Hematopoietic multipotent progenitor cell treated with erythropoietin and hydrocortisone succinate and interleukin-3 and kit ligand, for 4 days (in vitro differentiated cells): ENCODE measurements at regions not wholly inside any gene's neighbourhood (a gene's known extent, or its start where the extent isn't known, plus 50 kb on each side); places are given as distances from the start of the nearest gene placed in this dataset.
A peak's percentile ranks its signal among the peaks of the same experiment; 100 is the strongest.

Experiments used
- DNase-seq: peaks from one replicate; pipeline ENCODE4 v3.0.0-alpha.2; 2015

DNA sequence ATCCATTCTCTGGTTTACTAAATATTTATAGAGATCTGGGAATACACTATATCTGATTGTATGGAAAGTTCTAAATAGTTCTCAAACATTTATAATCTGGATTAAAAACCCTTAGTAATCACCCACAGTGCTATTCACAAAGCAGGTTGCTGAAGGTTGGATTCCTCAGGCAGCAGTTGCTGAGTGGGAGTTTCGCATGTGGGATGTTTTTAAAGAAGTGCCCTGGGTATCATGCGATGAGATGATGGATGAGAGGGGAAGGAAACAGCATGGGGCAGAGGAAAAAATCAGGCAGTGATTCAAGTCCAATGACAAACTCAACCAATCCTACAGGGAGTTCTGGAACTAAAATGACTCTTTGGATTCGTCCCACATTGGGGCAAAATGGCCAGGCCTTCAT lies 85.3 kb upstream of the GALNT2 start:
- DNase-seq: no peak

DNA sequence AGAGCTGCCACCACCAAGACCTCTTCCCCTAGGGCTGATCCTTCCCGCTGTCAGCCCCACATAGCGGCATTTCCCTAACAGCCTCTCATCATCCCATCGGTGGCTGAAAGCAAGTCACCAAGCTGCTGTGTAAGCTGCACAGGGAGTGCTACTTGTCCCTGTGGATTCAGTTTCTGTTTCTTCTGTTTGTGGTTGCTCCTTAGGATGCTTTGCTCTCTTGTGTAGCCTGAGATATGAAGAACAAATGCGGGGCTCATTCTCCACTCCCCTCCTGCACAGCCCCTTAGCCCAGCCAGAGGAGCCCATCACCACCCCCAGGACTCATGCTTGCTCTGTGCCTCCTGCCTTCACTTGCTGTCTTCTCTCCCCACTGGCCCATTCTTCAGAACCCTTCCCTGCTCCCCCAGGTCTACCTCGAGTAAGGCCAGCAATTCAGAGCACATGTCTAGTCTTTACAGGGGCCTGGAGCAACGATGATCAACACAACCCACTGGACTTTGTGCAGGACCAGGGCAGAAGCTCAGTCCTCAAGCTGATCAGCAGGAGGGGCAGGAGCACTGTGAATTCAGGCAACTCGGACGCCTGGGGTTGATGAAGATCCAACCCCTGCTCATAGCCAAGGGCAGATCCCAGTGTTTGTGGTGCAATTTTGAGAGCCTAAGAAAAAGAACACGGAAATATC lies 82.6 kb upstream of the GALNT2 start:
- DNase-seq: no peak

DNA sequence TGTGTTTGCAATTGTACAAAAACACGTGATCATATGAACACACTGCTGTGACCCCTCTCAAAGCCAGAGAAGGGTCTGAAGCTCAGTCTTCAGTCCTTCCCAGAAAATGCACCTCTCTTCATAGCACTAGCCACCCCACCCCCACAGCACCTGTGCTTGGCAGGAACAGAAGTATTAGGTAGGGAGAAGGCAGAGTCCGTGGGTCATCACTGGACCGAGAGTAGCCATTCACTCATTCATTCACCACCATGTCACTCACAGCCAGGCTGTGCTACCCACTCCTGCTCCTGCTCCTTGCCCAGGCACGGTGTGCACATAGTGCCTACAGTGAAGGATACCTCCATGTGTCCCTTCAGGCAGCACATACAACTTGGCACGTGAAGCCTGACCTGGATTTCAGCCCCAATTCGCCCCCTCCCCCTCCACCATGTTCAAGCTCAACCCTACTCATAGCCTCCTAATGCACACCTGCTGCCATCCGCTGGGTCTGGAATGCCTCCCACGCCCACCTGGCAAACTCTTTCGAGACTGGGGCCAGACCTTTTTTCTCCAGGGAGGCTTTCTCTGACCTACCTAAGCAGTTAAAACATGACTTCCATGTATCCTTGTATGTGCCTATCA lies 81.9 kb upstream of the GALNT2 start:
- no peak for DNase-seq

DNA sequence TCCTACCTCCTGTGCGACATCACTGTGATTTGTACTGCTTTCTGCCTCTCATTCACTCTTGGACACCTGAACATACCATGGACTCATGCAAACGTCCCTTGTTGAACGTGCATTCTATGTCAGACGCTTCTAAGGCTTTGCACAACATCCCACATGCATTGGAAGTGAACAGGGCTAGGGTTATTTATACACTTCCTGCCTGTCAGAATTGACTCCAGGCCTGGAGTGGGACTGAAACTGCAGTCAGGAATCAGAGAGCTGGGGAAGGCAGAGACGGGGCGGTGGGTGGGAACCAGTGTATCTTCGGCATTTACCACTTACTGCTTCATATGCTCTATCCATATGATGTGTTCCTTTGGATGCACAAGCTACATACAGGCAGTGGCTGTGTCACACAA lies 81.4 kb upstream of the GALNT2 start:
- DNase-seq: no peak

DNA sequence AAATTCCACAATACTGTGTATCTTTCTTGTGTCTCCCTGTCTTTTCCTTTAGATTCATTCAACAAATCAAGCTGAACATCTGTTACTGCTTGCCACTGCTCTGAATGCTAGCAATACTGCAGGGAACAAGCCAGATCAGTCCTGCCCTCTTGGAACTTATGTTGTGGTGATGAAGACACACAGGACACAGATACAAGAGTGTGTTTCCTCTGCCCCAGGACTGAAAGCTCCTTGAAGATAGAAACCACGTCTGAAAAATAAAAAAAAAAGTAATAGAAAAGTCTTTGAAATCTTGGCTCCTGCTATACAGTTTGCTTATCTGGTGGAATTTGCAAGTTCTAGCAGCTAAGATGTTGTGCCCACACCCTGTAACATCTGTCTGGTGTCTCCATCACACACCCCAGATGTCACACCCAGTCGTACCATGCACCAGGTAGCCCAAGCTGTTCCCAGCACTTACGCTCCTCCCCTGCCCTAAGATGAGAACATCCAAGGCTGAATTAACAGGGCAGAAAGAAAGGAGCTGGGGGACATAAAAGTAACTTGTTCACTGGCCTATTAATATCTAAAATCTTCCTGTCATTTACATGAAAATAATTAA lies 80.2 kb upstream of the GALNT2 start:
- DNase-seq: peak; percentile 27

DNA sequence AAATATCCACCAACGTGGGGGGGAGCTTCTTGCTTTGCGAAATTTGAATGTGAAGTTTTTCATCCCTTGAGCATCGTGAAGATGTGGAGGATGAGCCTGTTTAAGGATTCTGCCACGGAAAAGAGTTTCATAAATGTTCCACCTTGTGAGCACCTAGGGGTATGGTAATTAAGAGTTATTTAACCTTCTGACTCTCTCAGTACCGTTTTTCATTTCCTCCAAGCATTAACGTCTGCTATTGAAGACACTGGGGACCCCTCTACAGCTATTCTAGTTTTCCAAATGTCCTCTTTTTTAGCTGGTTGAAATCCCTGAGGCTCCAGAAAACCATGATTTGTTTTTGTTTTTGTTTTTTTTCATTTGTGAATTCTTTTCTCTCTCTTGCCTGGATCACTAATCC lies 79.1 kb upstream of the GALNT2 start:
- no peak for DNase-seq

DNA sequence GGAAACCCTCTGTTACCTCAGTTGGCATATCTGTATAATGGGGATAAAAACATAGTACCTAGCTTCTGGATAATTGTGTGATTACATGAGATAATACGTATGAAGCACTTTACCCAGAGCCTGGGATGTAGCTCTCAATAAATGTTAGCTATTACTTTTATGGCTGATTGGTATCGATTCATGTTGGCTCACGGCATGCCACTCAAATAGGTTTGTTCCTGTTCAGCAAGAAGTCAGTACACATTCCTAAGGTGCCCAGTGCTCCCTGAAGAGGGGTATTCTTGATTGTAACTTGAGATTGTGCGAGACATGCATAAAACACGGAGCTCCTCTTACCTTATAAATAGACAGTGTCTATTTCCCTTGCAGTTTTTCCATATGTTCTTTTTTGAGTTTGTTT lies 78.5 kb upstream of the GALNT2 start:
- no peak for DNase-seq

DNA sequence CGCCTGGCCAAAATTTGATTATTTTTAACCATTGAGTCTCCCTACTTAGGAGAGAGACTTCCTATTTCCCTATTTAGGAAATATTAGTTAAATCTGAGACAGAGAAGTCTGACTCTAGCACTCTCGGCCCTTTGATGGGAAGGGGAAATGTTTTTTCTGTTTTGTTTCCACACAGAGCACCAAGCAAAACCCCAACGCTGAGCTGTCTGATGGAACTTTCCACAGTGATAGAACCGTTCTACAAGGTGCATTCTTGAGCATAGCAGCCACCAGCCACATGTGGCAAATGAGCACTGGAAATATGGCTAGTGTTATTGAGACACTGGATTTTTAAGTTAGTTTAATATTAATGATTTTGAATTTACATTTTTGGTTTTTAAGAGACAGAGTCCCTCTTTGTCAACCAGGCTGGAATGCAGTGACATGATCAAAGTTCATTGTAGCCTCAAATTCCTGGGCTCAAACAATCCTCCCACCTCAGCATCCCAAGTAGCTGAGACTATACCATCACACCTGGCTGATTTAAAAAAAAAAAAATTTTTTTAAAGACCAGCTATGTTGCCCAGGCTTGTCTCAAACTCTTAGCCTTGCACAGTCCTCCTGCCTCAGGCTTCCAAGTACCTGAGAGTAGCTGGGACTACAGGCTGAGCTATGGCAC lies 77.3 kb upstream of the GALNT2 start:
- no peak for DNase-seq

DNA sequence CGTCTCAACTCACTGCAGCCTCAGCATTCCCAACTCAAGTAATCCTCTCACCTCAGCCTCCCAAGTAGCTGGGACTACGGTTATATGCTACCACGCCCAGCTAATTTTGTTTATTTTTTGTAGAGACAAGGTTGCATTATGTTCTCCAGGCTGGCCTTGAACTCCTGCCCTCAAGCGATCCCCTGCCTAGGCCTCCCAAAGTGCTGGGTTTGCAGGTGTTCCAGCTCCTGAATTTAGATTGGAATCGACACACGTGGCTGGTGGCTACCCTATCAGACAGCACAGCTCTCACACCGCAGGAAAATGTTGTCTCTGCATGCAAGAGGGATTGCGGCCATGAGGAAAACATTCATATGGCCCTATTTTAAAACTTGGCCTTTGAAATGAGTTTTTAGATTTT lies 76.7 kb upstream of the GALNT2 start:
- no peak for DNase-seq

DNA sequence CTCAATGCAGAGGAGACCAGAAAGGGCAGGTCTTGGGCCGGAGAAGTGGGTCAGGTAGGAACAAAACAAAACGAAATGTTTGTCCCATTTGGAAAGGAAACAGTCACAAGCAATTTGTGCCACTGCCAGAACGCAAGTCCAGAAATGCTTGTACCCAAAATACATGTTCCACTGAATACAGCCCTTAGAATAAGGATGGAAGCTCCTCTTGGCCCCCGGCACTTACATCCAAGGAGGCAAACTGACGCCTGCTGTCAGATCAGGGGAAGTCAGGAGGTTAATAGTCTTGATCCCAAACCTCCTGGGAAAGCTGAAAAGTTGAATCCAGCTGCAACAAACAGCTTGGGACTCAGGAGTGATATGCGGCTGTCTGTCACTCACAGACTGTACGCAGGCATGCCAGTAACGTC lies 75.9 kb upstream of the GALNT2 start:
- DNase-seq: no peak

DNA sequence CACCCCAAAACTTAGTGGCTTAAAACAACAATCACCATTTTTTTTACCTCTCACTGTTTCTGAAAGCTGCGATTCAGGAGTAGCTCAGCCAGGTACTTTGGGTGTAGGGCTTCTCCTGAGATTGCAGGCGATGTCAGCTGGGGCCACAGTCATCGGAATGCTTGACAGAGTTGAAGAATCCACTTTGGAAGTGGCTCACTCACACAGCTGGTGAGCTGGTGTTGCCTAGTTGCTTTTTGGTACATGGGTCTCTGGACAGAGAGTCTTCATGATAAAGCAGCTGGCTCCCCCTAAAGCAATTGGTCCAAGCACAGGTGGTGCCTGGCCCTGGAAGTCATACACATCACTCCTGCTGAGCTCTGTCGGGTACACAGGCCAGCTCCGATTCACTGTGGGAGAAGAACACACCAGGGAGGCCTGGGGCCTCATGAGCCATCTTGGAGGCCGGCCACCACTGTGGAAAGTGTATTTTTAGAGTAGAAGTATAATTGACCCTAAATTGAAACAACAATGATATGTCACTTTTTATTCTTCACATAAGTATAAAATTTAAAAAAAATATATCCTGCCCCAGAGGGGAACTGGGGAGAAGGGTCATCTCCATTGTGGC lies 75.2 kb upstream of the GALNT2 start:
- no peak for DNase-seq

DNA sequence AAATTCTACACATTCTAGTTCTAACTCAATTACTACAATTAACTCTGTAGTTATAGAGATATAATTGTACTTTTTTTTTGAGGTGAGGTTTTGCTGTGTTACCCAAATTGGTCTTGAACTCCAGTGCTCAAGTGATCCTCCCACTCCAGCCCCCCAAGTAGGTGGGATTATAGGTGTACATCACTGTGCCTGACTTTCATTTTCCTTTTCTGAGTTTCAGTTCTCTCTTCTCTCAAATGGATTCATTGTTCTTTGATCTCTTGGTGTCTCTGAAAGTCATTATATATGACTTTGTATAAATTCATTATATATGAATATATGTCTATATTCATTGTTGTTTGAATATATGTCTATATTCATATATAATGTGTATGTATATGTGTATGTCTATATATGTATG lies 74.0 kb upstream of the GALNT2 start:
- DNase-seq: no peak

DNA sequence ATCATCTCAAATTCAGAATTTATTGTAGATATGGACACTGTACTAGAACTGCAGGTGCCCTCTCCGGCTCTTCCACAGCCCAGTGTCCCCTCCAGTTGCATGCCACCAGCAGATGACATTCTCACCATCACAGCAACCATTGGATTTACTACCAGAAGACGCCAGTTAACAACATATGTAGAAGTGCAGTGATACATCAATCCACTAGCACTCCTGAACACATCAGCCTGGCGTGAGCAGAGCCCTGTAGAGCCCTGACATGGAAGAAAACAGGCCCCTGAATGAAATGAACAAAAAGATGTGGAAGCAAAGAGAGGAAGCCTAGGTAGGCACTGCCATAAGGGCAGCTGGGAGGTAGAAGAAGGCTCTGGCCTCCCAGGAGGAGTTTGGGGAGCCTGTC lies 73.1 kb upstream of the GALNT2 start:
- no peak for DNase-seq

DNA sequence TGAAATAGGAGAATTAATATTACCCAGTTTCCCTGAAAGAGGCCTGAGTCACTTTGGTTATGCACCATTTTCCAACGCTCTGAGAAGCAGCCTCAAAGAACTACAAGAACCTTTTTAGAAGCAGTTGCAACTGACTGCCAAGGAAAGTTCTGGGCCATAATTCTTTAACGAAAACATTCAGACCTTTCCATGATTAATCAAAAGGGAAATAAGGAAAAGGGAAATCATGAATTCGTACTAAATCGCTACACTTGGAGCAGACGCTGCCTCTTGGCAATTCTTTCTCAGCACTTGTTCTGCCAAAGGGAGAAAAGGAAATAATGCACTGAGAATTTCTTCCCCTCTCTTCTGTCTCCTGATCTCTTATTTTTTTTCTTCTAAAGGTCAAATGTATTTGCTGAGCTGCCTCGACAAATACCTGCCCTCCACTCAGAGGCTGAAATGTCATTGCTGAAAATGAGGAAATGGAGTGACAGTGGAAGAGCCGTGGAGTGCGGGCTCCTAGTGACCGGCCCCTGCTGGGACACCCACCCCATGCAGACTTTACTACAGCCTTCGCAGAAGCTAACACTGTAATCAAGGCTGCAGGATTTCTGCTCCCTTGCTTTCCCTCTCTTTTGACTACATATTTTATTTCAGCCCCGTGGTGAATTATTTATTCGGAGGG lies 67.9 kb upstream of the GALNT2 start:
- no peak for DNase-seq

DNA sequence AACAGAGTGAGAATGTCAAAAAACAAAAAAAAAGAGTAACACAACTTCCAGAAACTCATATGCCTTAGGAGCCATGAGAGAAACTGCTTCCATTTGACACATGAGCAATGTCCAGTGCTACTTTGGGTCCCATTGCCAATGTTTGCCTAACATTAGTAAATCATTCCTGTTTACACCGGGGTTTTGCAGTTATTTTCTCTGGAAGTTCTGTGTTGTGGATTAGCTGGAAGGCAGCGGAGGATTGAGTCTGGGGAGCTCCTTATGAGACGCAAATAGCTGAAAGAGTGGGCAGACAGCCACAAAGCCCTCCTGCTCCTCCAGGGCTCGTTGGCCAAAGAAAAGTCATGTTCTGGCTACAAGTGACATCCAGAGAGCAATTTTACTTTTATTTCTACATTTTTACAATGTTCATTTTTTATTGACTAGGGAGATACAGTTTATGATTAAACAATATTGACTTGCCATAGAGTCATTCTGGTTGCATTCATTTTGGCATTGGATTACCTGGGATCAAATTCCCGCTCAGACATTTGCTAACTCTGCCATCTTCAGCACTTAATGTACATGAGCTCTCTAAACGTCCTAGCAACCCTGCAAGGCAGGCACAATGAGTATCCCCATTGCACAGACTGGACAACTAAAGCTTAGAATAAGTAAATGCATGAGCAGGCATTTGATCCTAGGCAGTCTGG lies 66.4 kb upstream of the GALNT2 start:
- no peak for DNase-seq

DNA sequence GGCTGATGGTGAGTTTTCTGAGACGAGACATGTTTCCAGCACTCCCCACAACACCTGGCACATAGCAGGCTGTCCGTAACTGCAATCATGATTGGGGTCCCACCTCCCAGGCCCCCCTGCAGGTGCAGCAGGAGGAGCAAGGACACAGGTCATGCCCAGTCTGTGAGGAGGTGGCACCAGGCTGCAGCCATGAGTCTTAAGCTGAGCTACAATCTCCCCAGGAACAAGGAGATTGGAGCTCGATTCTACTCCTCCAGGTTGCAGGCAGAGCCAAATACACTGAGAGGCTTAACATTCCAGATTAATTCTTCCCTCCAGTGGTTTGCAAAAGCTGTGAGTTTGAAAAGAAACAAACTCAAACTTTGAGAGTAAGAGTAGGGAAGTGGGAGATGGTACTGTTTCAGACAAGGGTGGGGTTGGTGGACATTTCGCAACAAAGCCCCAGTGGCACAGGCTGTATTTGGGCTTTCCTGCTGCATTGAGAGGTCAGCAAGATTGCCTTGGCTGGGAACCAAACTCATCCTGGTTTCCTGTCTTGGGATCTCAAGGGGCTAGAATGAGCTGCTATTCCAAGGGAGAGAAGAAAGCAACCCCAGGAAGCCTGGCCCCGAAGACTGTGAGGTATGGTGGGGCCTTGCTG lies 64.8 kb upstream of the GALNT2 start:
- DNase-seq: peak; percentile 30

DNA sequence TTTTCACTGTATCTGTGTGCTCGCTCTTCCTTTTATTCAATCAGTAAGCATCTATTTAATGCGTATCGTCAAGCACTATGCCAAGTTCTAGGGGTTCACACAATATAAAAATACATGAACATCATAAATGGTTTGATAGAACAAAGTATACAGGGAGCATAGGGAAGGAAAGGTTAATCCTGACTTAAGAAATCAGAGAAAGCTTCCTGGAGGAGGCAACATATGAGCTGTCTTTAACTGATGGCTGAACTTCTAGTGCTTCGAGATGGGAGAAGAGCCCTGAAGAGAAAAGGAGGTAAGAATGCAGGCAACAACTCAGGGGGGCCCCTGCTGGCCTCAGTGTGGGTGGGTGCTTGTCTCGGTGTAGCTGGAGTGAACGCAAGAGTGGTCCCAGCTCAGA lies 63.6 kb upstream of the GALNT2 start:
- DNase-seq: no peak

DNA sequence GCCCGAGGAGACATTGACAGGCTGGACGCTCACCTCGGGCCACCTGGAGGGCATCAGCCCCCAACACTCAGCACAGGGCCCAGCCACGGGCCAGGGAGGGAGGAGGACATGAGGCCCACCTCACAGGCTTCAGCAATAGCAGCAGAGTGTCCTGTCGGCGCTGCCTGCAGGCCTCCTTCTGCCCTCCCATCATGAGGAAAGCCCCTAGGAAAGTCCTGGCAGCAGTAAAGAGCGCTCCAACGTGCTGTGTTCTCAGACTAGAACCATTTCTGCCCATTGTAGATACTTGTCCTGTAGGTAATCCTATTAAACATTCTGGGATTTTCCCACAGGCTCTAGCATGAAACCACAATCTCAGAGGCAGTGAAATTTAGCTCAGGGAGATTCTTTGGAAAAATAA lies 62.0 kb upstream of the GALNT2 start:
- DNase-seq: no peak

DNA sequence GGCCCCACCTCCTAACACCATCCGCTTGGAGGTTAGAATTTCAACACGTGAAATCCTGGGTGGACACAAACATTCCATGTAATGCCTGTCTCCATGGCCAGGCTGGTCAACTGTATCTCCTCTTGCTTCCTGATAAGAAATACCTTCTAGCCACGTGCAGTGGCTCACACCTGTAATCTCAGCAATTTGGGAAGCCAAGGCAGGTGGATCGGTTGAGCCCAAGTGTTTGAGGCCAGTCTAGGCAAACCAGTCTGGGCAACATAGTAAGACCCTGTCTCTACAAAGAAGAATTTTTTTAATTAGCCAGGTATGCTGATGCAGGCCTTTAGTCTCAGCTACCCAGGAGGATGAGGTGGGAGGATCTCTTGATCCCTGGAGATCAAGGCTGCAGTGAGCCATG lies 58.3 kb upstream of the GALNT2 start:
- no peak for DNase-seq

DNA sequence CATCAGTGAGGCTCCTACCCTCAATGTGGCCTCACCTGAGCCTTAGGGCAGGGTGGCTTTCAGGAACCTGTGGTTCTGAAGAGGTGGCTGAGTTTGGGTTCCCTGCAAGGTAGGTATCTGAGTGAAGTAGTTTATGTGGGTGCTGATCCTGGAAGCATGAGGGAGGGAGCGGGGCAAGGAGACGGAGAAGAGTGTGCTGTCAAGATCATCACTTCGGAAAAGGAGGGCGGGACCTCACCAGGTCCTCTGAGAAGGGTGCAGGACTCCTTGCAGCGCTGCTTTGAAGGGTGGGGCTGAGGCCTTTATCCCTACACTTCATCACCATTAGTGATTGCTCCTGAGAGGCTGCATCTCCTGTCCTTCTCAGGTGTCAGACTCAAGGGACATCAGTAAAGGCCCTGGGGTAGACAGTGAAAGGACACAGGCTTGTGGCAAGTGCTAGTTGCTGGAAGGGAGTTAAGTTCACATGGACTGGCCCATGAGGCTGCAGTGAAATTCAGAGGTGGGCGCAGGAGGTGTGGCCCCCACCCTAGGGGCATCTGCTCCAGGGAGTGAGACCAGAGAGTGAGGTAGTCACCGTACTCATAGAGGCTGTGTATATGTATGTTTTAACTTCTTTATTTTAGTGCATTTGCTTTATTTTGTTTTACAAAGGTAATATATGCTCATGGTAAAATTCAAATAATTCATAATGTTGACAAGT lies 57.3 kb upstream of the GALNT2 start:
- DNase-seq: no peak

DNA sequence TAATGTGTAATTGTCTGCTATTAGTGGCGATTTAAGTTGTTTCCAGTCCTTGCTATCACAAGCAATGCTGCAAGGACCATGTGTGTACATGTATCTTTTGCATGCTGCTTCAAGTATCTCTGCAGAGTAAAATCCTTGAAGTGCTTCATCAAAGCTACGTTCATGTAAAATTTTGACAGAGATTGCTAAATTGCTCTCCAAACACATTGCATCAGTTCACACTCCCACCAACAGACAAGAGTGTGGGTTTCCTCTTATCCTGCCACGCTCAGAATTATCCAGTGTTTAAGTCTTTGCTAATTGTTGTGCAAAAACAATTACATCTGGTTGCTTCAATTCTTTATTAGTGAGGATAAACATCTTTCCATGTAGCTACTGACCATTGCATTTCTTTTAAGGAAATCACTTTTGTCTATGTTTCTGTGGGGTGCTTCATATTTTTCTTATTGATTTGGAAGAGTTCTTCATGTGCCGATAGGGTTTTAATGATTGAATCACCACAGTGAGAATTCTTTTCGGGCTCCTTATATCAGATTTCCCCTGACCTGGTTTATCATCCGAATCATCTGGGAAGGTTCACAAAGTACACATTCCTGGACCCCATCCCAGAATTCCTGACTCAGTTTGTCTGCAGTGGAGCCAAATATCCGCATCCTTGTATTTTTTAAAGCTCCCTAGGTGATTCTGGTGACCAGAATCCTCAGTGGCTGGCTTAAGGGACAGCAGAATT lies 56.3 kb upstream of the GALNT2 start:
- DNase-seq: peak; percentile 68
